H1 (cell line): ENCODE measurements at regions not wholly inside any gene's neighbourhood (a gene's known extent, or its start where the extent isn't known, plus 50 kb on each side); places are given as distances from the start of the nearest gene placed in this dataset.

Source experiments
- CTCF ChIA-PET: fragments of 300-600 bp; sonication (Branson Sonifier 250); formaldehyde crosslinking; loops from one replicate; lab custom pipeline; 2021; ENCODE audit not compliant: partially characterized antibody; lab: Charles Lee
- POLR2A ChIA-PET: fragments of 300-600 bp; sonication (Branson Sonifier 250); formaldehyde crosslinking; loops from one replicate; lab custom pipeline; 2021; ENCODE audit warnings: inconsistent platforms; ENCODE audit not compliant: partially characterized antibody; lab: Charles Lee
- DNase-seq, 2 experiments: peaks; one replicate each; pipeline versions ENCODE4 v3.0.0 to v3.0.0-alpha.2; 2010 to 2022; ENCODE audit warnings: low spot score in 2 of 2, low read depth in 1 of 2, mixed read lengths in 1 of 2
- FAIRE-seq: peaks from 2 replicates; lab custom pipeline; 2011; peaks lifted over from hg19 to GRCh38; lab: Jason Lieb, UNC
- H2AFZ ChIP-seq: 2 replicates; pipeline ENCODE4 v1.8.1; 2012; ENCODE audit warnings: low read length, inconsistent platforms
- H2AK5ac ChIP-seq: 2 replicates; pipeline ENCODE4 v1.6.1; 2013; ENCODE audit warnings: low read depth, low read length
- H2BK120ac ChIP-seq: replicated peaks from 2 replicates; pipeline ENCODE3; 2013; ENCODE audit warnings: low read depth, low read length, inconsistent platforms
- H2BK12ac ChIP-seq: 2 replicates; pipeline ENCODE4 v1.6.1; 2013; ENCODE audit warnings: low read depth, low read length
- H2BK15ac ChIP-seq: 2 replicates; pipeline ENCODE4 v1.6.1; 2013; ENCODE audit warnings: low read length
- H2BK20ac ChIP-seq: 2 replicates; pipeline ENCODE4 v1.6.1; 2013; ENCODE audit warnings: low read length
- H2BK5ac ChIP-seq: 2 replicates; pipeline ENCODE4 v1.6.1; 2013; ENCODE audit warnings: low read depth, low read length
- H3K14ac ChIP-seq: 2 replicates; pipeline ENCODE4 v1.6.1; 2013; ENCODE audit warnings: inconsistent platforms; ENCODE audit not compliant: insufficient read length
- H3K18ac ChIP-seq: 2 replicates; pipeline ENCODE4 v1.6.1; 2013; ENCODE audit warnings: low read length; ENCODE audit errors: extremely low read depth
- H3K23ac ChIP-seq: 2 replicates; pipeline ENCODE4 v1.6.1; 2013; ENCODE audit warnings: inconsistent platforms; ENCODE audit not compliant: insufficient read length
- H3K23me2 ChIP-seq: 2 replicates; pipeline ENCODE4 v1.6.1; 2013; ENCODE audit warnings: low read depth, low read length
- H3K27ac ChIP-seq: 2 replicates; pipeline ENCODE4 v1.6.1; 2011; ENCODE audit warnings: low read depth, low read length, inconsistent platforms
- H3K27me3 ChIP-seq, 4 experiments: replicated peaks in 1 of 4; 1 replicate in 1 of 4; 2 replicates in 3 of 4; pipeline versions ENCODE4 v1.6.1 to v1.8.1; 2011 to 2013; ENCODE audit warnings: low read length in 3 of 4, mild to moderate bottlenecking in 3 of 4, inconsistent platforms in 2 of 4, mixed read lengths in 2 of 4, moderate library complexity in 1 of 4; ENCODE audit not compliant: control insufficient read depth in 3 of 4, insufficient read depth in 3 of 4; ENCODE audit errors: extremely low read depth in 1 of 4
- H3K36me3 ChIP-seq, 4 experiments: 2 replicates each; pipeline versions ENCODE4 v1.6.1 to v1.8.1; 2011 to 2013; ENCODE audit warnings: mild to moderate bottlenecking in 4 of 4, low read length in 3 of 4, moderate library complexity in 2 of 4, control low read depth in 1 of 4, inconsistent platforms in 1 of 4; ENCODE audit not compliant: insufficient read depth in 4 of 4, control insufficient read depth in 2 of 4
- H3K4ac ChIP-seq: replicated peaks from 2 replicates; pipeline ENCODE3; 2013; ENCODE audit warnings: low read length, low read depth, mixed read lengths, inconsistent platforms; ENCODE audit not compliant: insufficient read length
- H3K4me1 ChIP-seq, 4 experiments: replicated peaks in 1 of 4; 1 replicate in 1 of 4; 2 replicates in 3 of 4; pipeline versions ENCODE4 v1.6.1 to v1.8.1; 2011 to 2013; ENCODE audit warnings: low read length in 3 of 4, inconsistent platforms in 2 of 4, mixed read lengths in 1 of 4; ENCODE audit not compliant: insufficient read depth in 4 of 4, control insufficient read depth in 3 of 4
- H3K4me2 ChIP-seq, 2 experiments: 2 replicates each; pipeline versions ENCODE4 v1.6.1 to v1.8.1; 2011 to 2013; ENCODE audit warnings: low read depth in 2 of 2, low read length in 2 of 2, control low read depth in 1 of 2, inconsistent platforms in 1 of 2, mild to moderate bottlenecking in 1 of 2; ENCODE audit not compliant: insufficient read depth in 1 of 2
- H3K4me3 ChIP-seq, 4 experiments: fragments of 200-600, 300-600 bp in 1 of 4; sonication (generic), shearing (Covaris generic), sonication (Bioruptor Twin) in 1 of 4; 2 replicates each; pipeline versions ENCODE4 v1.5.1 to v1.8.1; 2011 to 2016; ENCODE audit warnings: low read length in 4 of 4, low read depth in 3 of 4, control low read depth in 2 of 4, inconsistent platforms in 2 of 4, mild to moderate bottlenecking in 2 of 4, mixed read lengths in 1 of 4, moderate library complexity in 1 of 4; ENCODE audit not compliant: insufficient read depth in 2 of 4; ENCODE audit errors: extremely low read depth in 1 of 4
- H3K56ac ChIP-seq: replicated peaks from 2 replicates; pipeline ENCODE3; 2013; ENCODE audit warnings: low read depth, mild to moderate bottlenecking, mixed read lengths, low read length, inconsistent platforms; ENCODE audit not compliant: insufficient read length
- H3K79me1 ChIP-seq: 2 replicates; pipeline ENCODE4 v1.6.1; 2013; ENCODE audit warnings: low read depth, low read length, control low read depth
- H3K79me2 ChIP-seq, 2 experiments: 2 replicates each; pipeline versions ENCODE4 v1.6.1 to v1.8.1; 2012 to 2013; ENCODE audit warnings: low read length in 2 of 2, mild to moderate bottlenecking in 2 of 2, inconsistent platforms in 1 of 2; ENCODE audit not compliant: insufficient read depth in 2 of 2, control insufficient read depth in 1 of 2
- H3K9ac ChIP-seq, 4 experiments: replicated peaks in 1 of 4; 1 replicate in 1 of 4; 2 replicates in 3 of 4; pipeline versions ENCODE4 v1.6.1 to v1.8.1; 2011 to 2013; ENCODE audit warnings: low read depth in 3 of 4, low read length in 3 of 4, control low read depth in 2 of 4, mild to moderate bottlenecking in 2 of 4, moderate library complexity in 2 of 4, inconsistent platforms in 1 of 4; ENCODE audit errors: extremely low read depth in 1 of 4
- H3K9me3 ChIP-seq, 2 experiments: 2 replicates each; pipeline versions ENCODE4 v1.6.1 to v1.8.1; 2012 to 2013; ENCODE audit warnings: mild to moderate bottlenecking in 2 of 2, moderate library complexity in 2 of 2, control low read depth in 1 of 2, inconsistent platforms in 1 of 2, low read depth in 1 of 2, low read length in 1 of 2, mixed read lengths in 1 of 2; ENCODE audit not compliant: insufficient read depth in 2 of 2
- H4K20me1 ChIP-seq, 2 experiments: replicated peaks in 1 of 2; 2 replicates each; pipeline versions ENCODE3 to v1.8.1; 2011 to 2013; ENCODE audit warnings: inconsistent platforms in 2 of 2, low read length in 2 of 2, mild to moderate bottlenecking in 1 of 2; ENCODE audit not compliant: insufficient read depth in 2 of 2, control insufficient read depth in 1 of 2
- H4K5ac ChIP-seq: 2 replicates; pipeline ENCODE4 v1.6.1; 2013; ENCODE audit warnings: low read length, low read depth, mixed read lengths, inconsistent platforms; ENCODE audit not compliant: insufficient read length
- H4K8ac ChIP-seq: 2 replicates; pipeline ENCODE4 v1.8.0; 2013; ENCODE audit warnings: mild to moderate bottlenecking, moderate library complexity, low read length, inconsistent platforms; ENCODE audit not compliant: insufficient read depth; ENCODE audit errors: extremely low read depth
- H4K91ac ChIP-seq: replicated peaks from 2 replicates; pipeline ENCODE3; 2013; ENCODE audit warnings: low read length, mixed read lengths, inconsistent platforms; ENCODE audit not compliant: insufficient read length
- ATF2 ChIP-seq: IDR thresholded peaks from 2 replicates; pipeline ENCODE4 v1.6.1; 2012; ENCODE audit warnings: low read length, inconsistent platforms
- EGR1 ChIP-seq: IDR thresholded peaks from 2 replicates; pipeline ENCODE4 v1.6.1; 2011; ENCODE audit warnings: low read depth, low read length, borderline replicate concordance
- EP300 ChIP-seq, 2 experiments: IDR thresholded peaks; 1 replicate in 1 of 2; 2 replicates in 1 of 2; pipeline ENCODE4 v1.6.1; 2011 to 2012; ENCODE audit warnings: low read depth in 2 of 2, low read length in 2 of 2, mild to moderate bottlenecking in 2 of 2, borderline replicate concordance in 1 of 2, inconsistent platforms in 1 of 2, moderate library complexity in 1 of 2
- GTF2F1 ChIP-seq: IDR thresholded peaks from 2 replicates; pipeline ENCODE4 v1.6.1; 2012; ENCODE audit warnings: low read depth, low read length, improper control_type of control experiment, borderline replicate concordance
- JUND ChIP-seq: IDR thresholded peaks from 2 replicates; pipeline ENCODE4 v1.6.1; 2011; ENCODE audit warnings: mild to moderate bottlenecking, improper control_type of control experiment, low read length
- MAX ChIP-seq: IDR thresholded peaks from 2 replicates; pipeline ENCODE4 v1.6.1; 2012; ENCODE audit warnings: inconsistent platforms
- RBBP5 ChIP-seq: IDR thresholded peaks from 2 replicates; pipeline ENCODE4 v1.7.1; 2012; ENCODE audit warnings: low read depth, mild to moderate bottlenecking, inconsistent platforms, low read length, moderate library complexity, borderline replicate concordance
- SIX5 ChIP-seq: IDR thresholded peaks from 2 replicates; pipeline ENCODE4 v1.6.1; 2011; ENCODE audit warnings: mild to moderate bottlenecking, low read depth, low read length
- SRF ChIP-seq: IDR thresholded peaks from 2 replicates; pipeline ENCODE4 v1.6.1; 2011; ENCODE audit warnings: mild to moderate bottlenecking, low read depth, low read length, moderate library complexity
- TBP ChIP-seq: IDR thresholded peaks from 2 replicates; pipeline ENCODE4 v1.6.1; 2011; ENCODE audit warnings: low read depth, low read length, improper control_type of control experiment
- YY1 ChIP-seq: IDR thresholded peaks from 2 replicates; pipeline ENCODE4 v1.6.1; 2011; ENCODE audit warnings: low read depth, mild to moderate bottlenecking, low read length
- WGBS, 2 experiments: shearing (Covaris generic) in 1 of 2; methylation state at CpG; one replicate each; pipeline versions ENCODE4 v1.1.6 to v1.1.7; 2013 to 2015; ENCODE audit warnings: low lambda C conversion rate in 2 of 2, mixed read lengths in 2 of 2, inconsistent platforms in 1 of 2, low coverage in 1 of 2, missing lambda C conversion rate in 1 of 2; ENCODE audit not compliant: insufficient replicate concordance in 2 of 2, insufficient coverage in 1 of 2, insufficient read length in 1 of 2; ENCODE audit errors: extremely low coverage in 1 of 2, missing lambda C conversion rate in 1 of 2; 5-methylcytosine and 5-hydroxymethylcytosine counted together
- TF ChIP-seq, protein P1 (sequence below): IDR thresholded peaks from 2 replicates; pipeline ENCODE4 v1.6.1; 2011; ENCODE audit warnings: low read length, improper control_type of control experiment

GRCh38 chr9:115295734-115296133 lies 177.8 kb upstream of the TNC start:
- H3K56ac ChIP-seq: no peak overlapping the region
- no peaks in the 10 kb centered on the region for H4K20me1 ChIP-seq
- H2BK120ac ChIP-seq: no peak overlapping the region
- H3K23me2 ChIP-seq: no peaks in the 10 kb centered on the region; the same call in 1 of the 2 replicates
- no peak overlapping the region for H2AK5ac ChIP-seq
- peaks cover 4 to 11% (median 6%) of the 10 kb centered on the region in 4 experiments; a peak in 4 of 7 replicates for H3K4me1 ChIP-seq
- no peak overlapping the region for H4K5ac ChIP-seq
- no peaks in the 10 kb centered on the region for H3K9me3 ChIP-seq
- no peak overlapping the region for H2BK15ac ChIP-seq
- no peak overlapping the region for H2AFZ ChIP-seq
- H3K27me3 ChIP-seq: no peaks in the 10 kb centered on the region
- no peaks in the 10 kb centered on the region for H3K79me1 ChIP-seq
- no peak overlapping the region for H2BK12ac ChIP-seq
- no peak overlapping the region for H3K4me3 ChIP-seq
- H3K79me2 ChIP-seq: no peaks in the 10 kb centered on the region
- CTCF ChIA-PET: interaction anchor here (0.8 to 1.9 kb wide), 3 partner anchors 11 to 282 kb away, joined by 3 to 4 read pairs (median 4); no protein-coding TSS in a partner anchor
- FAIRE-seq (no peak), DNase-seq (no peak)
- no peak overlapping the region for H3K14ac ChIP-seq
- no peaks in the 10 kb centered on the region for H3K36me3 ChIP-seq
- H3K4ac ChIP-seq: no peak overlapping the region
- H3K27ac ChIP-seq: no peak overlapping the region
- no peak overlapping the region for H3K4me2 ChIP-seq
- H2BK5ac ChIP-seq: no peak overlapping the region
- H4K8ac ChIP-seq: no peak overlapping the region
- H3K18ac ChIP-seq: no peak overlapping the region
- no peak overlapping the region for H4K91ac ChIP-seq
- POLR2A ChIA-PET: no interaction called here
- no peak overlapping the region for H3K23ac ChIP-seq
- no peak overlapping the region for H2BK20ac ChIP-seq
- peak overlapping the region in 1 of 4 experiments; percentile 0; a peak in 1 of 7 replicates for H3K9ac ChIP-seq
- 90% methylated on average over 2 of the region's 2 CpGs; no CpG with 5 or more reads in 1 of the 2 experiments for WGBS, 2 experiments
- TF ChIP-seq EGR1: no peak
- no peak for TF ChIP-seq SIX5
- TF ChIP-seq, protein P1, sequence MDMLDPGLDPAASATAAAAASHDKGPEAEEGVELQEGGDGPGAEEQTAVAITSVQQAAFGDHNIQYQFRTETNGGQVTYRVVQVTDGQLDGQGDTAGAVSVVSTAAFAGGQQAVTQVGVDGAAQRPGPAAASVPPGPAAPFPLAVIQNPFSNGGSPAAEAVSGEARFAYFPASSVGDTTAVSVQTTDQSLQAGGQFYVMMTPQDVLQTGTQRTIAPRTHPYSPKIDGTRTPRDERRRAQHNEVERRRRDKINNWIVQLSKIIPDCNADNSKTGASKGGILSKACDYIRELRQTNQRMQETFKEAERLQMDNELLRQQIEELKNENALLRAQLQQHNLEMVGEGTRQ: no peak
- no peak for TF ChIP-seq EP300 (IDR thresholded peaks at IDR 0.05; ENCODE audit: borderline replicate concordance in 1 of 2, low read depth in 2 of 2, low read length in 2 of 2)
- no peak for TF ChIP-seq JUND
- no peak for TF ChIP-seq SRF
- no peak for TF ChIP-seq MAX
- TF ChIP-seq GTF2F1: no peak
- TF ChIP-seq ATF2: no peak
- no peak for TF ChIP-seq TBP
- no peak for TF ChIP-seq RBBP5
- TF ChIP-seq YY1: no peak
